SK-N-SH treated with all-trans-retinoic acid at 6 μM for 48 hours (cell line): ENCODE measurements at regions not wholly inside any gene's neighbourhood (a gene's known extent, or its start where the extent isn't known, plus 50 kb on each side); places are given as distances from the start of the nearest gene placed in this dataset.
"Not testable (repeated sequence)": the region's sequence is repeated elsewhere in the genome, so short reads cannot be mapped to it uniquely, and the experiment has no call there.

Experiments used
- BACH2 ChIP-seq: fragments of 250-450 bp; sonication (Bioruptor Pico); IDR thresholded peaks from 2 replicates; pipeline ENCODE4 v1.9.0; 2021; ENCODE audit warnings: mild to moderate bottlenecking, borderline replicate concordance
- RARB ChIP-seq: fragments of 250-450 bp; sonication (Bioruptor Pico); IDR thresholded peaks from 2 replicates; pipeline ENCODE4 v1.8.0; 2021; ENCODE audit warnings: mild to moderate bottlenecking, moderate library complexity
- TCF4 ChIP-seq: fragments of 250-450 bp; sonication (Bioruptor Pico); IDR thresholded peaks from 2 replicates; pipeline ENCODE4 v1.8.0; 2021; ENCODE audit warnings: mild to moderate bottlenecking, moderate library complexity, borderline replicate concordance
- TF ChIP-seq, protein P1 (sequence below): fragments of 250-450 bp; sonication (Bioruptor Pico); IDR thresholded peaks from 2 replicates; pipeline ENCODE4 v1.8.0; 2020; ENCODE audit warnings: mild to moderate bottlenecking, moderate library complexity, borderline replicate concordance

DNA sequence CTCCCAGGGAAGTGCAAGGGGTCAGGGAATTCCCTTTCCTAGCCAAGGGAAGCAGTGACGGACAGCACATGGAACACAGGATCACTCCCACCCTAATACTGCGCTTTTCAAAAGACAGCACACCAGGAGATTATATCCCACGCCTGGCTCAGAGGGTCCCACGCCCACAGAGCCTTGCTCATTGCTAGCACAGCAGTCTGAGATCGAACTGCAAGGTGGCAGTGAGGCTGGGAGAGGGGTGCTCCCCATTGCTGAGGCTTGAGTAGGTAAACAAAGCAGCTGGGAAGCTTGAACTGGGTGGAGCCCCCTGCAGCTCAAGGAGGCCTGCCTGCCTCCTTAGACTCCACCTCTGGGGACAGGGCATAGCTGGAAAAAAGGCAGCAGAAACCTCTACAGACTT lies 149.2 kb downstream of the MACC1 start:
- TF ChIP-seq BACH2 (CRISPR knock-in tag); RARB (CRISPR knock-in tag); TCF4: not testable (repeated sequence)
- TF ChIP-seq, protein P1, sequence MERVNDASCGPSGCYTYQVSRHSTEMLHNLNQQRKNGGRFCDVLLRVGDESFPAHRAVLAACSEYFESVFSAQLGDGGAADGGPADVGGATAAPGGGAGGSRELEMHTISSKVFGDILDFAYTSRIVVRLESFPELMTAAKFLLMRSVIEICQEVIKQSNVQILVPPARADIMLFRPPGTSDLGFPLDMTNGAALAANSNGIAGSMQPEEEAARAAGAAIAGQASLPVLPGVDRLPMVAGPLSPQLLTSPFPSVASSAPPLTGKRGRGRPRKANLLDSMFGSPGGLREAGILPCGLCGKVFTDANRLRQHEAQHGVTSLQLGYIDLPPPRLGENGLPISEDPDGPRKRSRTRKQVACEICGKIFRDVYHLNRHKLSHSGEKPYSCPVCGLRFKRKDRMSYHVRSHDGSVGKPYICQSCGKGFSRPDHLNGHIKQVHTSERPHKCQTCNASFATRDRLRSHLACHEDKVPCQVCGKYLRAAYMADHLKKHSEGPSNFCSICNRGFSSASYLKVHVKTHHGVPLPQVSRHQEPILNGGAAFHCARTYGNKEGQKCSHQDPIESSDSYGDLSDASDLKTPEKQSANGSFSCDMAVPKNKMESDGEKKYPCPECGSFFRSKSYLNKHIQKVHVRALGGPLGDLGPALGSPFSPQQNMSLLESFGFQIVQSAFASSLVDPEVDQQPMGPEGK, result not testable (repeated sequence)
